HG03460 (cell line): ENCODE measurements at regions not wholly inside any gene's neighbourhood (a gene's known extent, or its start where the extent isn't known, plus 50 kb on each side); places are given as distances from the start of the nearest gene placed in this dataset.
"Not testable (repeated sequence)": the region's sequence is repeated elsewhere in the genome, so short reads cannot be mapped to it uniquely, and the experiment has no call there.

Source experiments
- ATAC-seq: cut with Tn5 transposase; IDR thresholded peaks from one replicate; pipeline ENCODE4 v1.9.1; 2021; ENCODE audit not compliant: unreplicated experiment

GRCh38 chr4:26171941-26172340, 148.9 kb upstream of the RBPJ start:
- no peak for ATAC-seq

GRCh38 chr4:26173619-26174018, 147.2 kb upstream of the RBPJ start:
- ATAC-seq: no peak

- ATAC-seq: no peak
Observed at GRCh38 chr4:26174027-26174426, 146.8 kb upstream of the RBPJ start.

- ATAC-seq: peak; percentile 37
Observed at GRCh38 chr4:26175006-26175786, 145.6 kb upstream of the RBPJ start.

GRCh38 chr4:26175905-26176470, 144.8 kb upstream of the RBPJ start:
- no peak for ATAC-seq

- no peak for ATAC-seq
Observed at GRCh38 chr4:26176598-26177149, 144.1 kb upstream of the RBPJ start.

GRCh38 chr4:26178854-26179253, 142.0 kb upstream of the RBPJ start:
- ATAC-seq: no peak

GRCh38 chr4:26179316-26179760, 141.5 kb upstream of the RBPJ start:
- peak; percentile 70 for ATAC-seq

- no peak for ATAC-seq
Observed at GRCh38 chr4:26181616-26182015, 139.2 kb upstream of the RBPJ start.

GRCh38 chr4:26183017-26183416, 137.8 kb upstream of the RBPJ start:
- no peak for ATAC-seq

- ATAC-seq: no peak
Observed at GRCh38 chr4:26185436-26185835, 135.4 kb upstream of the RBPJ start.

GRCh38 chr4:26191353-26191752, 129.5 kb upstream of the RBPJ start:
- no peak for ATAC-seq

- ATAC-seq: no peak
Observed at GRCh38 chr4:26192899-26193869, 127.6 kb upstream of the RBPJ start.

GRCh38 chr4:26194764-26195163, 126.0 kb upstream of the RBPJ start:
- no peak for ATAC-seq

- ATAC-seq: no peak
Observed at GRCh38 chr4:26196567-26196966, 124.2 kb upstream of the RBPJ start.

- peak; percentile 81 for ATAC-seq
Observed at GRCh38 chr4:26197018-26197779, 123.6 kb upstream of the RBPJ start.

GRCh38 chr4:26198931-26199330, 121.9 kb upstream of the RBPJ start:
- not testable (repeated sequence) for ATAC-seq

- ATAC-seq: no peak
Observed at GRCh38 chr4:26199596-26199995, 121.2 kb upstream of the RBPJ start.

GRCh38 chr4:26201120-26201519, 119.7 kb upstream of the RBPJ start:
- ATAC-seq: no peak

GRCh38 chr4:26204249-26204825, 116.5 kb upstream of the RBPJ start:
- no peak for ATAC-seq
